Neural progenitor cell (in vitro differentiated cells): ENCODE measurements at regions not wholly inside any gene's neighbourhood (a gene's known extent, or its start where the extent isn't known, plus 50 kb on each side); places are given as distances from the start of the nearest gene placed in this dataset.
"Not testable (repeated sequence)": the region's sequence is repeated elsewhere in the genome, so short reads cannot be mapped to it uniquely, and the experiment has no call there.

Experiments
- DNase-seq: peaks from one replicate; pipeline ENCODE4 v3.0.0-alpha.2; 2016; ENCODE audit warnings: low spot score
- H2AFZ ChIP-seq: fragments of 200-600 bp; sonication (generic); replicated peaks from 2 replicates; pipeline ENCODE4 v1.6.1; 2016; ENCODE audit warnings: antibody characterized with exemption
- H3F3A ChIP-seq: fragments of 200-600 bp; sonication (generic); 2 replicates; pipeline ENCODE4 v1.6.1; 2016; ENCODE audit warnings: antibody characterized with exemption, low read depth
- H3K27ac ChIP-seq: fragments of 200-600 bp; sonication (generic); 2 replicates; pipeline ENCODE4 v1.5.1; 2016; ENCODE audit warnings: mild to moderate bottlenecking
- H3K27me3 ChIP-seq: fragments of 200-600 bp; sonication (generic); 2 replicates; pipeline ENCODE4 v1.6.1; 2016; ENCODE audit warnings: mild to moderate bottlenecking, moderate library complexity
- H3K36me3 ChIP-seq: fragments of 200-600 bp; sonication (generic); 2 replicates; pipeline ENCODE4 v1.5.1; 2016
- H3K4me1 ChIP-seq: fragments of 200-600 bp; sonication (generic); 2 replicates; pipeline ENCODE4 v1.6.1; 2016; ENCODE audit warnings: mixed run types
- H3K4me2 ChIP-seq: fragments of 200-600 bp; sonication (generic); 2 replicates; pipeline ENCODE4 v1.6.1; 2016
- H3K4me3 ChIP-seq: fragments of 200-600 bp; sonication (generic); 2 replicates; pipeline ENCODE4 v1.5.1; 2016
- H3K79me2 ChIP-seq: fragments of 200-600 bp; sonication (generic); 2 replicates; pipeline ENCODE4 v1.6.1; 2016; ENCODE audit warnings: low read depth
- H3K9ac ChIP-seq: fragments of 200-600 bp; sonication (generic); 2 replicates; pipeline ENCODE4 v1.6.1; 2016
- H3K9me3 ChIP-seq: fragments of 200-600 bp; sonication (generic); 2 replicates; pipeline ENCODE4 v1.5.1; 2016; ENCODE audit warnings: low read depth
- H4K20me1 ChIP-seq: fragments of 200-600 bp; sonication (generic); 2 replicates; pipeline ENCODE4 v1.6.1; 2016; ENCODE audit warnings: low read depth
- H3K27ac Mint-ChIP-seq: 3 replicates; pipeline ENCODE4 v1.8.0; 2021; ENCODE audit warnings: mixed read lengths
- H3K27me3 Mint-ChIP-seq: 2 replicates; pipeline ENCODE4 v1.8.0; 2022; ENCODE audit warnings: low read depth, mild to moderate bottlenecking, inconsistent platforms, moderate library complexity, mixed read lengths; ENCODE audit not compliant: insufficient read depth
- H3K36me3 Mint-ChIP-seq: 3 replicates; pipeline ENCODE4 v1.8.0; 2021; ENCODE audit warnings: mixed read lengths
- H3K4me1 Mint-ChIP-seq: 3 replicates; pipeline ENCODE4 v1.8.0; 2021; ENCODE audit warnings: mixed read lengths
- H3K4me3 Mint-ChIP-seq: 3 replicates; pipeline ENCODE4 v1.8.0; 2021; ENCODE audit warnings: mild to moderate bottlenecking, moderate library complexity, mixed read lengths
- H3K9me3 Mint-ChIP-seq: 3 replicates; pipeline ENCODE4 v1.8.0; 2020; ENCODE audit warnings: mixed read lengths
- CTCF ChIP-seq: fragments of 200-600 bp; sonication (generic); IDR thresholded peaks from 2 replicates; pipeline ENCODE4 v1.5.1; 2017; ENCODE audit warnings: antibody characterized with exemption, mild to moderate bottlenecking
- EZH2 ChIP-seq: fragments of 200-600 bp; sonication (generic); IDR thresholded peaks from 2 replicates; pipeline ENCODE4 v1.6.1; 2017; ENCODE audit warnings: antibody characterized with exemption, mild to moderate bottlenecking, moderate library complexity
- EZH2phosphoT487 ChIP-seq: fragments of 200-600 bp; sonication (generic); IDR thresholded peaks from 2 replicates; pipeline ENCODE4 v1.6.1; 2017; ENCODE audit warnings: antibody characterized with exemption

GRCh38 chr7:152579070-152579469 lies 96.9 kb downstream of the XRCC2 start:
- Histone ChIP-seq H3F3A (no peaks in the 10 kb centered on the region), H3K4me3 (no peak overlapping the region), H3K4me1 (no peaks in the 10 kb centered on the region), H3K27ac (no peak overlapping the region), H3K9ac (no peak overlapping the region), H3K79me2 (no peaks in the 10 kb centered on the region), H3K9me3 (no peaks in the 10 kb centered on the region), H3K36me3 (no peaks in the 10 kb centered on the region), H3K4me2 (no peak overlapping the region), H2AFZ (no peak overlapping the region), H4K20me1 (no peaks in the 10 kb centered on the region), H3K27me3 (no peaks in the 10 kb centered on the region)
- no peak for TF ChIP-seq EZH2phosphoT487
- no peak for TF ChIP-seq EZH2
- no peak for TF ChIP-seq CTCF
- Mint-ChIP-seq H3K9me3 (peaks cover 4% of the 10 kb centered on the region), H3K27ac (no peak overlapping the region), H3K4me3 (no peak overlapping the region), H3K4me1 (peaks cover 6% of the 10 kb centered on the region), H3K27me3 (peaks cover 6% of the 10 kb centered on the region), H3K36me3 (no peaks in the 10 kb centered on the region)
- no peak for DNase-seq

- Histone ChIP-seq H3K9me3 (no peaks in the 10 kb centered on the region), H3K9ac (no peak overlapping the region), H3F3A (no peaks in the 10 kb centered on the region), H3K36me3 (no peaks in the 10 kb centered on the region), H4K20me1 (no peaks in the 10 kb centered on the region), H3K27me3 (no peaks in the 10 kb centered on the region), H3K79me2 (no peaks in the 10 kb centered on the region), H3K4me3 (no peak overlapping the region), H3K27ac (no peak overlapping the region), H2AFZ (no peak overlapping the region), H3K4me1 (no peaks in the 10 kb centered on the region), H3K4me2 (no peak overlapping the region)
- Mint-ChIP-seq H3K27ac (no peak overlapping the region), H3K4me3 (no peak overlapping the region), H3K36me3 (no peaks in the 10 kb centered on the region), H3K9me3 (peaks cover 4% of the 10 kb centered on the region), H3K27me3 (peaks cover 6% of the 10 kb centered on the region), H3K4me1 (peaks cover 6% of the 10 kb centered on the region)
- DNase-seq, result no peak
- TF ChIP-seq EZH2phosphoT487 (no peak), EZH2 (no peak), CTCF (no peak)
These were observed 98.6 kb downstream of the XRCC2 start for GRCh38 chr7:152577339-152577738.

GRCh38 chr7:152574892-152575548 lies 100.9 kb downstream of the XRCC2 start:
- Histone ChIP-seq H3K9me3 (no peaks in the 10 kb centered on the region), H3K79me2 (no peaks in the 10 kb centered on the region), H3F3A (no peaks in the 10 kb centered on the region), H4K20me1 (no peaks in the 10 kb centered on the region), H3K27me3 (no peaks in the 10 kb centered on the region), H3K36me3 (no peaks in the 10 kb centered on the region), H3K9ac (no peak overlapping the region), H3K4me3 (no peak overlapping the region), H3K4me1 (no peaks in the 10 kb centered on the region), H3K4me2 (no peak overlapping the region), H3K27ac (no peak overlapping the region), H2AFZ (no peak overlapping the region)
- H3K27me3 Mint-ChIP-seq, result peaks cover 4% of the 10 kb centered on the region
- TF ChIP-seq CTCF (no peak), EZH2 (no peak), EZH2phosphoT487 (no peak)
- H3K4me3 Mint-ChIP-seq, result no peak overlapping the region
- H3K4me1 Mint-ChIP-seq, result peaks cover 6% of the 10 kb centered on the region
- H3K9me3 Mint-ChIP-seq, result peaks cover 4% of the 10 kb centered on the region
- DNase-seq, result no peak
- no peaks in the 10 kb centered on the region for H3K36me3 Mint-ChIP-seq
- peak overlapping the region; percentile 43 for H3K27ac Mint-ChIP-seq

- not testable (repeated sequence) for H3K27ac Mint-ChIP-seq, H3K9ac ChIP-seq, H3K9me3 ChIP-seq, H3K36me3 ChIP-seq, H4K20me1 ChIP-seq, H3F3A ChIP-seq, H3K27me3 Mint-ChIP-seq, H3K4me1 Mint-ChIP-seq, H3K36me3 Mint-ChIP-seq, H3K4me3 ChIP-seq, H3K27ac ChIP-seq, H3K9me3 Mint-ChIP-seq, H2AFZ ChIP-seq, H3K4me1 ChIP-seq, H3K27me3 ChIP-seq, H3K4me2 ChIP-seq, H3K79me2 ChIP-seq, H3K4me3 Mint-ChIP-seq, DNase-seq
These were observed 102.8 kb downstream of the XRCC2 start for GRCh38 chr7:152573186-152573585.
